ENCODE measurements at regions not wholly inside any gene's neighbourhood (a gene's known extent, or its start where the extent isn't known, plus 50 kb on each side); places are given as distances from the start of the nearest gene placed in this dataset.

GRCh38 chr6:134628154-134628553 is 310.2 kb upstream of the SGK1 start:
- TF ChIP-seq POLR2A (IDR thresholded peaks at IDR 0.05) (no peak), CTCF (IDR thresholded peaks at IDR 0.05) (no peak), POLR2AphosphoS5 (IDR thresholded peaks at IDR 0.05) (no peak), EP300 (IDR thresholded peaks at IDR 0.05) (no peak)
